NCI-H1092 treated with DMSO at 0.1 percent for 48 hours (cell line): ENCODE measurements at regions not wholly inside any gene's neighbourhood (a gene's known extent, or its start where the extent isn't known, plus 50 kb on each side); places are given as distances from the start of the nearest gene placed in this dataset.

ENCODE experiments used
- DNase-seq: peaks from one replicate; lab custom pipeline; 2025; lab: John Stamatoyannopoulos, UW

DNA sequence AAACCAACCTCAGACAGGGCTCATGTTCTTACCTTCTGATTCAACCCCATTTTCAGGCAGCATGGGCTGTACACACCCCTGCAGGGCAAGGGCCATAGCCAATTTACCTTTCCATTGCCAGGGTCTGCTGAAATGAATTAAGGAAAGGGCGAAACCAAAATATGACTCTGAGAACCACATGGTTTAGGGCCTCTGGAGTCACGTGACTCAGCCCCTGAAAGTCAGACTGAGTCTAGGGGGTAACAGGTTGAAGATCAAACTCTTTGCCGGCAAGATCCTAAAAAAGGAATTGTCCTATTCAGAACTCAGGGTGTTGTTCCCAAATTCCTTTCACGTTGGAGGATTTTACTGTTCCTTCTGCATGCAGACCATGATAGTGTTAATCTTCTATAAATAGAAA lies 118.9 kb downstream of the RAB11FIP2 start:
- no peak for DNase-seq

DNA sequence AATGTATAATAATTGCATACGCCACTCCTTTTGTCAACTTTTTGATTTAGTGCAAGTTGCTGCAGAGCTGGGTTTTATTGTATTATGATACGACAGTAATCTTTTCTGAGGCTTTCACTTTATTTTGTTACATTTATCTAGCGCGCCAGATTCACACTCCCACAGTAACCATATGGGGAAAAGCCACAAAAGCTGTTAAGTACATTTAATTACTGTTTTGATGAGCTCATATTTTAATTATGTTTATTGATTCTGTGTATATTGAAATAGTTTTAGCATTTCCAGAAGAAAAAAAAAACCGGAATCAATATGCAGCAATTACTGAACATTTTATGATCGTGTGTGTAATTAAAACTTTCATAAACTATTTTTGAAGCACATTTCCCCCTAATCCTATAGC lies 118.5 kb downstream of the RAB11FIP2 start:
- DNase-seq = no peak

DNA sequence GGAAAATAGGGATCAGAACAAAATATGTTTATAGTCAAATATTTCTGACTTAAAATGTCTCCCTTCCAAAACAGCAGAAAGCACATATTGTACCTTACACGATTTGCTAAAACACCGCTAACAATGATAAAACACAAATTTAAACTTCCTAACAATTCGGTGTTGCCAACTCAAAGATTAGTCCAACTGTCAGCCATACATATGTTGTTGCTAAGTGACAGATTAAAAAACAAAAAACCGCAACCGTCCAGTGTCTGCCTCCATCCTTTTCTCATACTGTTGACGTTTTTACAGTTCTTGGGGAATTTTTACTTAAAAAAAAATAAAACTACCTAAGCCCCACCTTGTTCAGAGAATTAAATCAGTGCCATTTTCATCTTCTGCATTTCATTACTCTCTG lies 118.0 kb downstream of the RAB11FIP2 start:
- DNase-seq = no peak

DNA sequence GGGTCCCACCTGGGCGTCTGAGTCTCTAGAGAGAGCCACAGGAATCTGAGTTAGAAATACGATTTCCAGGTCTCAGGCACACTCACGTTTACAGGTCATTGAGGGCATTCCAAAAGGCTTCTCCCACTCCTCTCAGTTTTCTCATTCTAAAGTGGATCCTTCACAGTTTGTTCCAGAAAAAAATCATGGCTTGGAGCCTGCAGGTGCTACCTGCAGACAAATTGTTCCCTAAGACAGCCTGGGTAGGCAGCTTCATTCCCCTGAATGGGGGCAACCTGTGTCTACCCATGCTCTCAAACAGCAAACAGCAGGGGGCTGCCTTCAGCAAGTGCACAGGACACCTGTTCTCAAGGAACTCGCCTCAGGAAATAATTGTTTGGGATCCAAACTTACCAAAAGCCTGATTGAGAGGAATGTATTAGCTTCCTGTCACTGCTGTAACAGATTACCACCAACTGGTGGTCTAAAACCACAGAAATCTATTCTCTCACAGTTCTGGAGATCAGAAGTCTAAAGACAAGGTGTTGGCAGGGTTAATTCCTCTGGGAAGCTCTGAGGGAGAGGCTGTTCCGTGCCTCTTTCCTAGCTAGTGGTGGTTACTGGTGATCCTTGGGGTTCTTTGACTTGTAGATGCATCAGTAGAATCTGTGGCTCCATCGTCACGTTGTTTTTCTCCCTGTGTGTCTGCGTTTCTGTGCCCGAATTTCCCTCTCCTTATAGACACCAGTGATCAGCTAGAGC lies 117.2 kb downstream of the RAB11FIP2 start:
- no peak for DNase-seq

DNA sequence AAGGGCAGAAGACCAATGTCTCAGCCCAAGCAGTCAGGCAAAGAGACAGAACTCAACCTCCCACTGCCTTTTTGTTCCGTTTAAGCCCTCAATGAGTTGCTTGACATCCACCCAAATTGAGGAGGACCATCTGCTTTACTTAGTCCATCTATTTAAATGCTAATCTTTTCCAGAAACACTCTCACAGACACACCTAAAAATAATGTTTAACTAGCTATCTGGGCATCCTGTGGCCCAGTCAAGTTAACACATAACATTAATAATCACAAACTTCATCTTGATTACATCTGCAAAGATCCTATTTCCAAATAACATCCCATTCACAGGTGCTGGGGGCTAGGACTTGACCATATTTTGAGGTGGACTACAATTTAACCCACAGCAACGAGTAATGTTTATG lies 115.7 kb downstream of the RAB11FIP2 start:
- DNase-seq = no peak

DNA sequence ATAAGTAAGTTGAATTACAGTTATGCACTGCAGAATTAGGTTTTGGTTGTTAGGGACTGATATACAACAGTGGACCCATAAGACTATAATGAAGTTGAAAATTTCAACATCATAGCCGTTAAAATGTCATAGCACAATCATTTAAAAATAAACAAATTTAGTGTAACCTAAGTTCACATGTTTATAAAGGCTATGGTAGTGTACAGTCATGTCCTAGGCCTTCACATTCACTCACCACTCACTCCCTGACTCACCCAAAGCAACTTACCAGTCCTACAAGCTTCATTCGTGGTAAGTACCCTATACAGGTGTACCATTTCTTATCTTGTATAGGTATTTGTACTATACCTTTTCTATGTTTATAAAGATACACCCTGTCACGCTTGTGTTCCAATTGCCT lies 113.7 kb downstream of the RAB11FIP2 start:
- DNase-seq = no peak

DNA sequence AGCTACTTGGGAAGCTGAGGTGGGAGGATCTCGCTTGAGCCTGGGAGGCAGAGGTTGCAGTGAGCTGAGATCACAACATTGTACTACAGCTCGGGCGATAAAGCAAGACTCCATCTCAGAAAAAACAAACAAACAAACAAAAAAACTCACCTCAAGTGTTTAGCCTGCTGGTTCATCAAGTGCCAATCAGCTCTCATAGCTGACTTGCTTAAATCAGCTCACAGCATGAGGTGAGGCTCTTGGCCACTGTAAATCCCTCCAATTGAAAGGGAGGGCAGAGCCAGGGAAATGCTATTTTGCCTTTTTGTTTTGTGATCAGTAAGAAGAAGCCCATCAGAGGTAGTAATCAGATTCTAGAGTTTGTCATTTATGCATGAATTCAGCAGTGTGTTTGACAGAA lies 112.3 kb downstream of the RAB11FIP2 start:
- DNase-seq = no peak

DNA sequence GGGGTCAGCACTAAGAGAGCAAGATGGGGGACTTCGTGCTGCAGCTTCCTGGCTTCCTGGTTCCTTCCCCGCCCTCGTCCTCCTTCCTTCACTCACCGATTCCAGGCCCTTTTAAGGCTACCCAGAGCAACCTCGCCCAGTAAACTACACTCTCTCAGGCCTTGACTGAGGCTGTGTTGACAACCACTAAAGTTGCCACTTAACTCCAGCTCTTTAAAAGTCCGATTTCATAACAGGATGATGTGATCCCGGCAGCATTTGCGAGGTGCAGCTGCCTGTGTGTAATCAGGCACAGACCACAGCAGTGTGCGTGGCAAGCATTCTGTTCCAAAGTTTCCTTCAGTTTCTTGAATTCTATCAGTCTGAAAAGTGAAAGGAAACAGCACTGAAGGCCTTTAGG lies 110.6 kb downstream of the RAB11FIP2 start:
- no peak for DNase-seq

DNA sequence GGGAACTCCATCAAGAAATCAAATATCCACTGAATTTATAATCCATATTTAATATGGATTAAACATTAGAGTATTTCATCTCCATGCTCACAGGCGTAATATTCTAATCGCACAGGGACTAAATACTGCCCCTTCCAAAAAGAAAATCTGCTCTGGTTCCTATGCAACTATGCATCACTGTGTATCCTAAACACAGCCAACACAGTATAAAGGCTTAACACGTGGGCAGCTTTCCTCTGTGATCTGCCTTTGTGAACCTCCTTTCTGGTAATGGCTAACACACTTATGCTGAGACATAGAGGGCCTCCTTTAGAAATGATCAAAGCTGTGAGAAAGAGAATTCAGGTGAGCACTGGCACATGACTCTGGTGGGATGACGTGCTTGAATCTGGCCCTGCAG lies 110.2 kb downstream of the RAB11FIP2 start:
- no peak for DNase-seq

DNA sequence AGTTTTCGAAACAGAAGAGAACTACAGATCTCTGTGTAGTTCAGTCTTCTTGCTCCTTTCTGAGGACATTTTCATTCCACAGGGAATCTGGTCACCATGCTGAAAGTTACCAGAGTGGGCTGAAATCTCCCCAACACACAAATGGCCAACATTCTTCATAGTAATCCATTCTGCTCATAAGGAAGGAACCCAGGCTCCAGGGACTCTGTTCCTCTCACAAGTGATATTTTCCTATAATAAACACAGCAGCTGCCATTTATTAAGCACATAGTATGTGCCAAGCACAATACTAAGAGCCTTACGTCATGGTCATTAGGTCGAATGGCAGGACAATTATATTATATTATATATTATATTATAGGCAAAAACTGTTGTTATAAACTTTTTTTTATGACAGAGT lies 109.8 kb downstream of the RAB11FIP2 start:
- DNase-seq = no peak

DNA sequence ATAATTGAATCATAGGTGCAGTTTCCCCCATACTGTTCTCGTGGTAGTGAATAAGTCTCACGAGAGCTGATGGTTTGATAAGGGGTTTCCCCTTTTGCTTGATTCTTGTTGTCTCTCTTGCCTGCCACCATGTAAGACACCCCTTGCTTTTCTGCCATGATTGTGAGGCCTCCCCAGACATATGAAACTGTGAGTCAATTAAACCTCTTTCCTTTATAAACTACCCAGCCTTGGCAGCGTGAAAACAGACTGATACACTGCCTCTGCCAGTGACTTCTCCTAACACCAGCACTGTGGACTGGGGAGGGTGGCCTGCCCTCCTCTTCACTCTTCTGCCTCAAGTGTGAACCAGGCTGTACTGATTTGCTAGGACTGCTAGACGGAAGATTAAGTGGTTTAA lies 108.6 kb downstream of the RAB11FIP2 start:
- no peak for DNase-seq

DNA sequence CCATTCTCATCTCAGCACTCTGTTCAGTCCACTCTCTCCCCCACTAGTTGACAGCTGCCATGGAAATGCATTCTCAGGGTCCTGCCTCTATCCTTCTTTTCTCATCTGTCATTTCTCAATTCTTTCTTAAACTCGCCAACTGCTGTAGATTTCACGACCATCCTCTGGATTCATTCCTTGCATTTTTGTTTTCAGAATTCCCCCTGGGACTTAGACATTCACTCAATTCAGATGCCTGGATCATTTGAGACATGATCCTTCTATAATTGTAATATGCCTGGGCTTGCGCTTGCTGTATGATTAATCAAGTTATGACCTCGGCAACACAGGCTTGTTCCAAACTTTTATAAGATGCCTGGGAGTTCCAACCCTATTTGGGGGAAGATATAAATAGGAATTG lies 104.5 kb downstream of the RAB11FIP2 start:
- DNase-seq = no peak

DNA sequence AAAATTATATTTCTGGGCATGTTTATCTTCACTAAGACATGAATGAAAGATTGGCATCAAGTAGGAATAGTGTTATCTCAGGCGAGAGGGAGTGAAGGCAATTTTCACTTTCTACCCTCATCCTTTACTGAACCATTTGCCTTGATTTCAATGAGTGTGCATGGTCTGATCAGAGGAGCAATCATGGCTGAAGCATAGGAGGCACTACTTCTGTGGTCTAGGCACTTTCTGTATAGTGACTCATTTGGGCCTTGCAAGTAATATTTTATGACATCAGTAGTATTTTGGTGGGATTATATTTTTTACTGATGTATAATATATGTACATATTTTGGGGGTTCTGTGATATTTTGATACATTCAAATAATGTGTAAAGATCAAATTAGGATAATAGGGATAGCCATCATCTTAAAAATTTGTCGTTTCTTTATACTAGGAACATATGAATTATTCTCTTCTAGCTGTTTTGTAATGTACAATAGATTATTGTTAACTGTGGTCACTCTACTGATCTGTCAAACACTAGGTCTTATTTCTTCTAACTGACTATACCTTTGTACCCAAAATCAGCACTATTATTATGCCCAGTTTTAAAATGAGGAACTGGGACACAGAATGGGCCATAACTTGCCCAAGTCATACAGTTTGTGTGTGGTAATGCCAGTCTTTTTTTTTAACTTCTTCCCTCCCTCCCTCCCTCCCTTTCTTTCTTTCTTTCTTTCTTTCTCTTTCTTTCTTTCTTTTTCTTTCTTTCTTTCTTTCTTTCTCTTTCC lies 101.9 kb downstream of the RAB11FIP2 start:
- no peak for DNase-seq

DNA sequence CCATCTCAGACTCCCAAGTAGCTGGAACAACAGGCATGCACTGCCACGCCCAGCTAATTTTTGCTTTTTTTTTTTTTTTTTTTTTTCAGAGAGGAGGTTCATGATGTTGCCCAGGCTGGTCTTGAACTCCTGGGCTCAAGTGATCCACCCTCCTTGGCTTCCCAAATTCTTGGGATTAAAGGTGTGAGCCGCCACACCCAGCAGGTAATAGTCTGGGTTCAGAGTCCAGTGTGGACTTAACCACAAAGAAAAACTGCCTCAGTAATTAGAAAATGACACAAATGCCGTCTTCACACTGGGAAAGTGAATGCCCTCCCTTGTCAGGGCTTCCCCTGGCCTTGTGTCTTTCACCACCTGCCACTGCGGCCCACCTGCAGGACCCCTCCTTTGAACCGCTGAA lies 101.1 kb downstream of the RAB11FIP2 start:
- DNase-seq = no peak

DNA sequence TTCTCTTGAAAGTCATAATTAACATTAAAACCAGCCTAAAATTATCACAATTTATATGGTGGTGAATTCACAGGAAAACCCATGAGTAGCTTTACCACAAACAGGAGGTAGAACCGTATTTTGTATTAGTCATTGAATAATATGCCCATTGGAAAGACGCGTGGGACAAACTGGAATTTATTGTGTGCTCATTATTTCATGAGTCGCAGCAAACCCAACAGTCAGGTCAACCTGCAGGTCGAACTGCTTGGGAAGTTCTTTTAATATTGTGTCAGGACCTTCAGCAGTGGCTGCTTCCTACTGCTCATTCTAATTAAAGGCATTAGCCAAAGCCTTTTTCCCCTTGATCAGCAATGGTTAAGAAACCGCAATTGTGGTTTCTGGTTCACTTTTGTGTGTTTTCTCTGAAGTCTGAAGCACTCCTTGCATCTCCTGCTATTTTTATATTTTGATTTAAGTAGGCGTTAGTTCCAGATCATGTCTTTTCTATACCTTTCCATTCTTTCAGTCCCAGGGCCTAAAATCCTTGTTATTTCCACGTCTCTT lies 100.1 kb downstream of the RAB11FIP2 start:
- no peak for DNase-seq

DNA sequence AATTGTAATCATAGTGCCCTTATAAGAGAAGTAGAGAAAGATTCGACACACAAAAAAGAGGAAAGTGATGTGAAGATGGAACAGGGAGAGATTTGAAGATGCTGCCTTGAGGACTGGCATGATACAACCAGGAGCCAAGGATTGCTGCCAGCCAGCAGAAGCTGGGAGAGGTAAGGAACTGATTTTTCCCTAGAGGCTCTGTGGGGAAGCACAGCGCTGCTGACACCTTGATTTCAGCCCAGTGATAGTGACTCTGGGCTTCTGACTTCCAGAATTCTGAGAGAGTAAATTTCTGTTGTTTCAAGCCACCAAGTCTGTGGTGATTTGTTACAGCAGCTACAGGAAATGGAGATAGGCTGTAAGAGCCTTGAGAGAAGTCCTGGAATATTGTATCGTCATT lies 98.2 kb downstream of the RAB11FIP2 start:
- DNase-seq = no peak

DNA sequence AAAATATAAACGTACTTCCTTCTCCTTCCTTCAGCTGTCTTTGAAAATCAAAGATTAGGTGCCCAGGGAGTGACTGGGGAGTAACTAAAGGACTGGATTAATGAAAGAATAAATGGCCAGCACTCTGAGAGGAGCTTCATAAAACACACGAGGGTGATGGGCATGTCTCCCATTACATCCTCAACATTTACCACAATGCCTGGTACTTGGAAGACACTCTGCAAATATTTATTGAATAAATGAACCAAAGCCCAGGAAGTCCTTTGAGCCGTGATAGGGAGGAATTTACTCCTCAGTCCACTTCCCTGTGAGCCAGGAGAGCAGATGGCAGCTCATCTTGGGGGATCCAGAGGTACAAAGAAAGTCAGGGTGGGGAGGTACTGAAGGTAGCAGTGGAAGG lies 96.3 kb downstream of the RAB11FIP2 start:
- peak; percentile 61 for DNase-seq
